ENCODE measurements at regions not wholly inside any gene's neighbourhood (a gene's known extent, or its start where the extent isn't known, plus 50 kb on each side); places are given as distances from the start of the nearest gene placed in this dataset.

- no peak for TF ChIP-seq CTCF (IDR thresholded peaks at IDR 0.05)
- no peak overlapping the region for H3K4me3 ChIP-seq
- intact Hi-C loops (cut with DNase I), result no loop called here
- H3K27ac ChIP-seq, result no peak overlapping the region
- H3K4me1 ChIP-seq, result no peaks in the 10 kb centered on the region
- DNase-seq (no peak), ATAC-seq (no peak)
- H3K9me3 ChIP-seq, result no peaks in the 10 kb centered on the region
- no peaks in the 10 kb centered on the region for H3K27me3 ChIP-seq
- no peaks in the 10 kb centered on the region for H3K36me3 ChIP-seq (replicated peaks in 1 of 2; ENCODE audit: insufficient read depth in 1 of 2, low read depth in 2 of 2)
- 43 to 50% methylated on average over 2 of the region's 2 CpGs for WGBS, 2 donors
Measured at GRCh38 chr6:84512391-84512790, 252.0 kb downstream of the TBX18 start.

GRCh38 chr6:84511929-84512328, 252.5 kb downstream of the TBX18 start:
- TF ChIP-seq POLR2A (IDR thresholded peaks at IDR 0.05) (no peak), CTCF (IDR thresholded peaks at IDR 0.05) (no peak)
- intact Hi-C loops (cut with DNase I), result no loop called here
- Histone ChIP-seq H3K4me3 (no peak overlapping the region), H3K9me3 (no peaks in the 10 kb centered on the region), H3K4me1 (no peaks in the 10 kb centered on the region), H3K36me3 (replicated peaks in 1 of 2; ENCODE audit: insufficient read depth in 1 of 2, low read depth in 2 of 2) (no peaks in the 10 kb centered on the region), H3K27me3 (no peaks in the 10 kb centered on the region), H3K27ac (no peak overlapping the region)
- ATAC-seq, result no peak
- WGBS, 2 donors, result 21 to 39% methylated on average over 3 of the region's 3 CpGs
- no peak for DNase-seq

DNA sequence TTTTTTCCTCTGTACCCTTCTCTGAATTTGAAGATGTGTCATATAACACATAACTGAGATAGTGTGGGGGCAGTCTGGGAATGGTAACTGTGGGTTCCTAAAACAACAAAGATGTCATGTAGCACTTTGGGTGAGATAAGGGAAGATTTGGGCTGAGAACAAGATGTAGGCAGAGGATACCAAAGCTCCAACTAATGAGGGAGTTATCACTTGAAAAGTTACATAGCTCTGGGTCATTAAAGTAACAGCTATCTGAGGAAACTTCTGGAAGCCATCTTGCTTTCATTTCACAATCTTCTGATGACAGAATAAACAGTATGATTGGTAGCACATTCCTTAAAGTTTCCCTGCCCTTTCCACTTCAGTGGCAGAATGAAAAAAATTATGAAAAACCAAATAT, 255.4 kb downstream of the TBX18 start:
- Histone ChIP-seq H3K27me3 (no peaks in the 10 kb centered on the region), H3K27ac (no peak overlapping the region), H3K9me3 (no peaks in the 10 kb centered on the region), H3K4me3 (no peak overlapping the region), H3K4me1 (no peaks in the 10 kb centered on the region), H3K36me3 (replicated peaks in 1 of 2; ENCODE audit: insufficient read depth in 1 of 2, low read depth in 2 of 2) (no peaks in the 10 kb centered on the region)
- TF ChIP-seq POLR2A (IDR thresholded peaks at IDR 0.05) (no peak), CTCF (IDR thresholded peaks at IDR 0.05) (no peak)
- no peak for DNase-seq
- intact Hi-C loops (cut with DNase I), result no loop called here
- no peak for ATAC-seq

- intact Hi-C loops (cut with DNase I), result no loop called here
- Histone ChIP-seq H3K9me3 (no peaks in the 10 kb centered on the region), H3K27me3 (no peaks in the 10 kb centered on the region), H3K4me1 (no peaks in the 10 kb centered on the region), H3K4me3 (no peak overlapping the region), H3K27ac (no peak overlapping the region), H3K36me3 (replicated peaks in 1 of 2; ENCODE audit: insufficient read depth in 1 of 2, low read depth in 2 of 2) (no peaks in the 10 kb centered on the region)
- DNase-seq, result no peak
- ATAC-seq, result no peak
- TF ChIP-seq POLR2A (IDR thresholded peaks at IDR 0.05) (no peak), CTCF (IDR thresholded peaks at IDR 0.05) (no peak)
Measured at GRCh38 chr6:84508334-84508733, 256.1 kb downstream of the TBX18 start.

DNA sequence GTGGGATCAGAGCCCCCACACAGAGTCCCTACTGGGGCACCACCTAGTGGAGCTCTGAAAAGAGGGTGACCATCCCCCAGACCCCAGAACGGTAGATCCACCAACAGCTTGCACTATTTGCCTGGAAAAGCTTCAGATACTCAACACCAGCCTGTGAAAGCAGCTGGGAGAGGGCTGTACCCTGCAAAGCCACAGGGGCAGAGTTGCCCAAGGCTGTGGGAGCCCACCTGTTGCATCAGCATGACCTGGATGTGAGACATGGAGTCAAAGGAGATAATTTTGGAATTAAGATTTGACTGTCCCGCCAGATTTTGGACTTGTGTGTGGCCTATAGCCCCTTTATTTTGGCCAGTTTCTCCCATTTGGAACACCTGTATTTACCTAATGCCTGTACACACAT, 260.4 kb downstream of the TBX18 start:
- DNase-seq (no peak), ATAC-seq (no peak)
- Histone ChIP-seq H3K27ac (no peak overlapping the region), H3K36me3 (replicated peaks in 1 of 2; ENCODE audit: insufficient read depth in 1 of 2, low read depth in 2 of 2) (no peaks in the 10 kb centered on the region), H3K4me1 (no peaks in the 10 kb centered on the region), H3K27me3 (no peaks in the 10 kb centered on the region), H3K9me3 (no peaks in the 10 kb centered on the region), H3K4me3 (no peak overlapping the region)
- intact Hi-C loops (cut with DNase I), result no loop called here
- WGBS, 2 donors, result 52 to 66% methylated on average over 2 of the region's 2 CpGs
- no peak for TF ChIP-seq CTCF (IDR thresholded peaks at IDR 0.05)
- TF ChIP-seq POLR2A (IDR thresholded peaks at IDR 0.05), result no peak

All from body of pancreas (tissue), 4 donors.